Fibroblast of lung (primary cell): ENCODE measurements at regions not wholly inside any gene's neighbourhood (a gene's known extent, or its start where the extent isn't known, plus 50 kb on each side); places are given as distances from the start of the nearest gene placed in this dataset.

Experiments
- DNase-seq, 2 donors: peaks; one replicate each; pipeline versions ENCODE4 v3.0.0 to v3.0.0-alpha.2; 2010; ENCODE audit warnings: low read depth in 2 of 2
- H2AFZ ChIP-seq: 2 replicates; pipeline ENCODE4 v1.5.1; 2012; ENCODE audit warnings: low read length, control low read depth, inconsistent platforms
- H3K27ac ChIP-seq: 2 replicates; pipeline ENCODE4 v1.5.1; 2011; ENCODE audit warnings: low read length, control low read depth; ENCODE audit not compliant: insufficient read depth
- H3K27me3 ChIP-seq: 2 replicates; pipeline ENCODE4 v1.5.1; 2011; ENCODE audit warnings: mild to moderate bottlenecking, low read length; ENCODE audit not compliant: control insufficient read depth, insufficient read depth
- H3K36me3 ChIP-seq: 2 replicates; pipeline ENCODE4 v1.5.1; 2011; ENCODE audit warnings: low read length; ENCODE audit not compliant: control insufficient read depth, insufficient read depth
- H3K4me1 ChIP-seq: 2 replicates; pipeline ENCODE4 v1.5.1; 2011; ENCODE audit warnings: low read length; ENCODE audit not compliant: control insufficient read depth, insufficient read depth; ENCODE audit errors: extremely low read depth
- H3K4me2 ChIP-seq: 2 replicates; pipeline ENCODE4 v1.5.1; 2011; ENCODE audit warnings: low read length, control low read depth; ENCODE audit not compliant: insufficient read depth; ENCODE audit errors: extremely low read depth
- H3K4me3 ChIP-seq, 4 experiments: fragments of 200-600 bp in 1 of 4; sonication (generic) in 1 of 4; replicated peaks in 1 of 4; 2 replicates each; pipeline ENCODE4 v1.5.1; 2011 to 2016; ENCODE audit warnings: low read length in 4 of 4, low read depth in 3 of 4, mild to moderate bottlenecking in 3 of 4, control low read depth in 2 of 4, inconsistent platforms in 1 of 4, mixed read lengths in 1 of 4; ENCODE audit not compliant: insufficient read depth in 1 of 4; ENCODE audit errors: control extremely low read depth in 1 of 4
- H3K79me2 ChIP-seq: 2 replicates; pipeline ENCODE4 v1.5.1; 2012; ENCODE audit warnings: mild to moderate bottlenecking, low read length, inconsistent platforms; ENCODE audit not compliant: control insufficient read depth, insufficient read depth
- H3K9ac ChIP-seq: 2 replicates; pipeline ENCODE4 v1.5.1; 2011; ENCODE audit warnings: mild to moderate bottlenecking, low read length, control low read depth; ENCODE audit not compliant: insufficient read depth
- H3K9me3 ChIP-seq: 2 replicates; pipeline ENCODE4 v1.5.1; 2012; ENCODE audit warnings: low read depth, low read length; ENCODE audit not compliant: control insufficient read depth, insufficient read depth
- H4K20me1 ChIP-seq: 2 replicates; pipeline ENCODE4 v1.5.1; 2011; ENCODE audit warnings: low read length; ENCODE audit not compliant: control insufficient read depth, insufficient read depth; ENCODE audit errors: extremely low read depth
- CTCF ChIP-seq, 2 donors: IDR thresholded peaks in 1 of 2; conservative IDR thresholded peaks in 1 of 2; 1 replicate in 1 of 2; 2 replicates in 1 of 2; pipeline ENCODE4 v1.5.1; 2011 to 2012; ENCODE audit warnings: low read length in 2 of 2, control low read depth in 1 of 2, inconsistent platforms in 1 of 2, low read depth in 1 of 2, mild to moderate bottlenecking in 1 of 2
- EZH2 ChIP-seq: IDR thresholded peaks from 2 replicates; pipeline ENCODE4 v1.5.1; 2012; ENCODE audit warnings: low read length, control low read depth, mild to moderate bottlenecking; ENCODE audit errors: missing control alignments

GRCh38 chr2:150732064-150732463 lies 244.6 kb upstream of the RND3 start:
- no peak overlapping the region for H3K27ac ChIP-seq
- peak; percentile 36 to 82 for DNase-seq
- H3K4me1 ChIP-seq = peaks cover 3% of the 10 kb centered on the region
- no peaks in the 10 kb centered on the region for H3K27me3 ChIP-seq
- H4K20me1 ChIP-seq = no peaks in the 10 kb centered on the region
- no peaks in the 10 kb centered on the region for H3K36me3 ChIP-seq
- H3K4me3 ChIP-seq = no peak overlapping the region
- no peak overlapping the region for H3K4me2 ChIP-seq
- H3K9me3 ChIP-seq = no peaks in the 10 kb centered on the region
- H3K79me2 ChIP-seq = no peaks in the 10 kb centered on the region
- TF ChIP-seq EZH2 (no peak), CTCF (conservative IDR thresholded peaks at IDR 0.05 in 1 of 2, IDR thresholded peaks at IDR 0.05 in 1 of 2; ENCODE audit: low read depth in 1 of 2, low read length in 2 of 2) (no peak)
- H2AFZ ChIP-seq = no peak overlapping the region
- H3K9ac ChIP-seq = no peak overlapping the region

GRCh38 chr2:150729495-150729955 lies 242.1 kb upstream of the RND3 start:
- H2AFZ ChIP-seq = peak overlapping the region; percentile 19
- peaks cover 3% of the 10 kb centered on the region for H3K4me1 ChIP-seq
- no peak overlapping the region for H3K4me2 ChIP-seq
- H3K27ac ChIP-seq = peak overlapping the region; percentile 18
- peak in 1 of 2 donors; percentile 23 for DNase-seq
- H4K20me1 ChIP-seq = no peaks in the 10 kb centered on the region
- no peaks in the 10 kb centered on the region for H3K79me2 ChIP-seq
- H3K9me3 ChIP-seq = no peaks in the 10 kb centered on the region
- H3K27me3 ChIP-seq = no peaks in the 10 kb centered on the region
- H3K9ac ChIP-seq = no peak overlapping the region
- no peaks in the 10 kb centered on the region for H3K36me3 ChIP-seq
- H3K4me3 ChIP-seq = no peak overlapping the region
- TF ChIP-seq EZH2 (no peak), CTCF (conservative IDR thresholded peaks at IDR 0.05 in 1 of 2, IDR thresholded peaks at IDR 0.05 in 1 of 2; ENCODE audit: low read depth in 1 of 2, low read length in 2 of 2) (no peak)

- TF ChIP-seq EZH2 (no peak), CTCF (conservative IDR thresholded peaks at IDR 0.05 in 1 of 2, IDR thresholded peaks at IDR 0.05 in 1 of 2; ENCODE audit: low read depth in 1 of 2, low read length in 2 of 2) (no peak)
- Histone ChIP-seq H3K4me1 (no peaks in the 10 kb centered on the region), H3K79me2 (no peaks in the 10 kb centered on the region), H4K20me1 (no peaks in the 10 kb centered on the region), H2AFZ (no peak overlapping the region), H3K36me3 (no peaks in the 10 kb centered on the region), H3K4me2 (no peak overlapping the region), H3K27me3 (no peaks in the 10 kb centered on the region), H3K27ac (no peak overlapping the region), H3K4me3 (no peak overlapping the region), H3K9ac (no peak overlapping the region), H3K9me3 (no peaks in the 10 kb centered on the region)
- no peak for DNase-seq
These were observed 230.8 kb upstream of the RND3 start for GRCh38 chr2:150718280-150718679.
